GM12892 (cell line): ENCODE measurements at regions not wholly inside any gene's neighbourhood (a gene's known extent, or its start where the extent isn't known, plus 50 kb on each side); places are given as distances from the start of the nearest gene placed in this dataset.

Source experiments
- POLR2A ChIP-seq: IDR thresholded peaks from 2 replicates; pipeline ENCODE4 v1.6.1; 2011; ENCODE audit warnings: low read depth, low read length, control low read depth
- POLR2AphosphoS5 ChIP-seq: IDR thresholded peaks from 2 replicates; pipeline ENCODE4 v1.6.1; 2011; ENCODE audit warnings: low read depth, low read length, control low read depth

GRCh38 chr22:23516304-23516703, 63.8 kb downstream of the IGLL1 start:
- TF ChIP-seq POLR2A (no peak), POLR2AphosphoS5 (no peak)
